Mucosa of descending colon (tissue), 3 donors: ENCODE measurements at regions not wholly inside any gene's neighbourhood (a gene's known extent, or its start where the extent isn't known, plus 50 kb on each side); places are given as distances from the start of the nearest gene placed in this dataset.

Experiments
- ATAC-seq: fragments of 200-7000 bp; cut with Tn5 transposase; one replicate; pipeline ENCODE4 v1.9.1; 2020; ENCODE audit warnings: mild to moderate bottlenecking, moderate library complexity
- DNase-seq, 3 donors: peaks; one replicate each; pipeline ENCODE4 v3.0.0-alpha.2; 2020
- H3K36me3 ChIP-seq: fragments of 200-600 bp; one replicate; pipeline ENCODE4 v1.8.0; 2021; ENCODE audit warnings: low read depth, mild to moderate bottlenecking
- H3K4me1 ChIP-seq: fragments of 200-600 bp; one replicate; pipeline ENCODE4 v1.8.0; 2021; ENCODE audit warnings: low read depth, mild to moderate bottlenecking
- H3K4me3 ChIP-seq: fragments of 200-600 bp; one replicate; pipeline ENCODE4 v1.8.0; 2021; ENCODE audit warnings: mild to moderate bottlenecking
- H3K9me3 ChIP-seq: fragments of 200-600 bp; one replicate; pipeline ENCODE4 v1.8.0; 2021; ENCODE audit warnings: mild to moderate bottlenecking
- CTCF ChIP-seq: fragments of 200-600 bp; IDR thresholded peaks from one replicate; pipeline ENCODE4 v1.8.0; 2022; ENCODE audit warnings: antibody characterized with exemption, mild to moderate bottlenecking
- intact Hi-C, 2 donors: fragments of 100-400 bp; cut with DNase I in 1 of 2; cut with micrococcal nuclease in 1 of 2; formaldehyde crosslinking; loops; one replicate each; pipeline versions ENCODE4 v1.11.0 to v1.11.1; 2022; cut with DNase I, micrococcal nuclease
- donor health status: DM: no; HTN: no; CAD: no; lungs with moderate emphysema.
- donor health status: DM: no; HTN: no; CAD: no.
- donor health status: DM: no; HTN: yes; CAD: no.

DNA sequence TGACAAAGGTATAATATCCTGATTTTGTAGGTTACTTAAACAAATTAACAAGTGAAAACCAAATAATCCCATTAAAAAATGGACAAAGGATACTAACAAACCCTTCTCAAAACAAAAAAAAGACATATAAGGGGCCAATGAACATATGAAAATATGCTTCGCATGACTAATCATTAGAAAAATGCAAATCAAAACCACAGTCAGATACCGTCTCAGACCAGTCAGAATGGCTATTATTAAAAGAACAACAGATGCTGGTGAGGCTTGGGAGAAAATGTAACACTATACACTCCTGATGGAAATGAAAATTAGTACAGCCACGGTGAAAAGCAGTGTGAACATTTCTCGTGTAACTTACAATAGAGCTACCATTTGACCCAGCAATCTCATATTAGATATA lies 1542.2 kb upstream of the CDH9 start:
- ATAC-seq (no peak), DNase-seq (no peak)
- intact Hi-C loops = no loop called here
- no peaks in the 10 kb centered on the region for H3K36me3 ChIP-seq
- no peaks in the 10 kb centered on the region for H3K4me1 ChIP-seq
- TF ChIP-seq CTCF = no peak
- peaks cover 33% of the 10 kb centered on the region for H3K9me3 ChIP-seq
- no peak overlapping the region for H3K4me3 ChIP-seq

- intact Hi-C loops = no loop called here
- Histone ChIP-seq H3K4me3 (no peak overlapping the region), H3K4me1 (no peaks in the 10 kb centered on the region), H3K9me3 (peaks cover 34% of the 10 kb centered on the region), H3K36me3 (no peaks in the 10 kb centered on the region)
- DNase-seq (no peak), ATAC-seq (no peak)
- TF ChIP-seq CTCF = no peak
Observed at GRCh38 chr5:28576022-28576421, 1537.6 kb upstream of the CDH9 start.

DNA sequence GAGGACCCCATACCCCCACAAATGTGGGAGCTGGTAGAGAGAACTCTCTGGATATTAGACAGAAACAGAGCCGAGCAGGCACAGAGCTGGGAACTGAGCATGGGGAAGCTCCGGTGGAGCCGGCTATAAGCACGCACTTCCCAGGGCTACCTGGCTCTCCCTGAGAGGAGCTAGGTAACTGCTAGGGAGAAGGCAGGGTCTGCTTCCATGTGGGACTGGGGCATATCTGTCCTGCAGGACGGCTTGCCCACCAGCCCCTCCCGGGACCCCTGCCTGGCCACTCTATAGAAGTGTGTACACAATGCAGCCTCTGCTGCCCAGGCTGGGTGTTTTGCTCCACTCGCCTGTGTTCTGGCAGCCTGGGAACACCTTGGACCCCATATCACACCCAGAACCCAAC lies 1537.0 kb upstream of the CDH9 start:
- peaks cover 30% of the 10 kb centered on the region for H3K9me3 ChIP-seq
- ATAC-seq = no peak
- no peak for TF ChIP-seq CTCF

GRCh38 chr5:28574606-28575005 lies 1536.2 kb upstream of the CDH9 start:
- Histone ChIP-seq H3K9me3 (peaks cover 30% of the 10 kb centered on the region), H3K4me3 (no peak overlapping the region), H3K4me1 (no peaks in the 10 kb centered on the region), H3K36me3 (no peaks in the 10 kb centered on the region)
- TF ChIP-seq CTCF = no peak
- intact Hi-C loops = no loop called here
- no peak for ATAC-seq
- no peak for DNase-seq

More for the DNA sequence above, 1537.0 kb upstream of the CDH9 start:
- no peak overlapping the region for H3K4me3 ChIP-seq
- DNase-seq = no peak
- no peaks in the 10 kb centered on the region for H3K36me3 ChIP-seq
- intact Hi-C loops = no loop called here
- no peaks in the 10 kb centered on the region for H3K4me1 ChIP-seq

- DNase-seq (no peak), ATAC-seq (no peak)
- TF ChIP-seq CTCF = no peak
- Histone ChIP-seq H3K4me1 (no peaks in the 10 kb centered on the region), H3K36me3 (no peaks in the 10 kb centered on the region), H3K9me3 (peaks cover 23% of the 10 kb centered on the region), H3K4me3 (no peak overlapping the region)
- intact Hi-C loops = no loop called here
Observed at GRCh38 chr5:28567048-28567447, 1528.7 kb upstream of the CDH9 start.

- intact Hi-C loops = no loop called here
- Histone ChIP-seq H3K36me3 (no peaks in the 10 kb centered on the region), H3K4me3 (no peak overlapping the region), H3K9me3 (peaks cover 25% of the 10 kb centered on the region), H3K4me1 (no peaks in the 10 kb centered on the region)
- no peak for ATAC-seq
- no peak for TF ChIP-seq CTCF
- DNase-seq = no peak
Observed at GRCh38 chr5:28561522-28561921, 1523.1 kb upstream of the CDH9 start.
